Gastrocnemius medialis (tissue), 4 donors: ENCODE measurements at regions not wholly inside any gene's neighbourhood (a gene's known extent, or its start where the extent isn't known, plus 50 kb on each side); places are given as distances from the start of the nearest gene placed in this dataset.

ENCODE experiments used
- ATAC-seq, 2 donors: fragments of 150-250 bp; one replicate each; pipeline ENCODE4 v1.9.1; 2016
- DNase-seq, 2 donors: peaks; one replicate each; pipeline ENCODE4 v3.0.0-alpha.2; 2019
- H3K27ac ChIP-seq, 4 donors: fragments of 200-600 bp; sonication (generic); 1 replicate in 1 of 4; 2 replicates in 3 of 4; pipeline ENCODE4 v1.5.1; 2016 to 2018; ENCODE audit warnings: mild to moderate bottlenecking in 2 of 4, moderate library complexity in 1 of 4
- H3K27me3 ChIP-seq, 3 donors: fragments of 200-600 bp; sonication (generic) in 2 of 3; 1 replicate in 1 of 3; 2 replicates in 2 of 3; pipeline versions ENCODE4 v1.5.1 to v1.6.0; 2016 to 2019; ENCODE audit warnings: mild to moderate bottlenecking in 1 of 3, moderate library complexity in 1 of 3
- H3K36me3 ChIP-seq, 2 donors: fragments of 200-600 bp; sonication (generic) in 1 of 2; one replicate each; pipeline ENCODE4 v1.5.1; 2017 to 2018
- H3K4me1 ChIP-seq, 2 donors: fragments of 200-600 bp; sonication (generic) in 1 of 2; one replicate each; pipeline ENCODE4 v1.5.1; 2016 to 2017; ENCODE audit warnings: mild to moderate bottlenecking in 2 of 2
- H3K4me3 ChIP-seq, 4 donors: fragments of 200-600 bp; sonication (generic) in 3 of 4; 1 replicate in 1 of 4; 2 replicates in 3 of 4; pipeline ENCODE4 v1.5.1; 2016 to 2019; ENCODE audit warnings: mild to moderate bottlenecking in 2 of 4
- H3K9me3 ChIP-seq, 3 donors: fragments of 200-600 bp; sonication (generic) in 2 of 3; 1 replicate in 1 of 3; 2 replicates in 2 of 3; pipeline ENCODE4 v1.5.1; 2016 to 2019
- CTCF ChIP-seq, 5 experiments: fragments of 450-650 bp in 3 of 5; fragments of 200-600 bp in 2 of 5; sonication (generic) in 2 of 5; IDR thresholded peaks in 4 of 5; conservative IDR thresholded peaks in 1 of 5; 1 replicate in 4 of 5; 2 replicates in 1 of 5; pipeline ENCODE4 v1.5.1; 2016 to 2019; ENCODE audit warnings: antibody characterized with exemption in 5 of 5, mild to moderate bottlenecking in 3 of 5, moderate library complexity in 3 of 5
- POLR2A ChIP-seq, 2 donors: fragments of 450-650 bp; IDR thresholded peaks; one replicate each; pipeline ENCODE4 v1.6.1; 2017; ENCODE audit warnings: antibody characterized with exemption in 2 of 2, mild to moderate bottlenecking in 2 of 2, moderate library complexity in 2 of 2
- in situ Hi-C, 4 donors: fragments of 200-750 bp; cut with MboI; loops; one replicate each; pipeline versions ENCODE4 v1.15.0 to v1.8.0; 2017; ENCODE audit warnings: low sequenced_read_pairs in 4 of 4
- intact Hi-C: fragments of 100-400 bp; cut with DNase I; formaldehyde crosslinking; loops from one replicate; pipeline ENCODE4 v1.15.1; 2023; ENCODE audit warnings: low total_unique reads

DNA sequence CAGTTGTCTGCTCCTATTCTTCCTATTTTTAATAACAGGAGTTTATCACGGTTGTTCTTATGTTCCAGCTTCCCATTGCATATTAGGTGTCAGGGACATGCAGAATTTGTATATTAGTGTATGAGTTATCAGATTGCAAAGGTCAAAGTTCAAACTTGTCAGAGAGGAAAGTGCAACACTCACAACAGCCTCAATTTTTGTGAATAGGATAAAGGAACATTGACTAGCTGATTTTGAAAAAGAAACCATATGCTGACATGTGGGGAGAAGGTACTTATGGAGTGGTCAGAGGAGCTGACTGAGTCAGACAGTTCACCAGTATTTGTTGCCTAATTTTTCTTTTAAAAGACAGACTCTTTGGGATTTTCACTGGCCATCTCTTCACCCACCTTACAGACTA lies 222.1 kb downstream of the C12orf50 start:
- Histone ChIP-seq H3K4me3 (no peak overlapping the region), H3K4me1 (no peaks in the 10 kb centered on the region), H3K36me3 (no peaks in the 10 kb centered on the region), H3K27me3 (no peaks in the 10 kb centered on the region), H3K9me3 (no peaks in the 10 kb centered on the region), H3K27ac (no peak overlapping the region)
- ATAC-seq = no peak
- TF ChIP-seq CTCF (IDR thresholded peaks at IDR 0.05 in 4 of 5, conservative IDR thresholded peaks at IDR 0.05 in 1 of 5) = no peak
- no peak for TF ChIP-seq POLR2A (IDR thresholded peaks at IDR 0.05)
- intact Hi-C loops = no loop called here
- no peak for DNase-seq
- in situ Hi-C loops = no loop called here

DNA sequence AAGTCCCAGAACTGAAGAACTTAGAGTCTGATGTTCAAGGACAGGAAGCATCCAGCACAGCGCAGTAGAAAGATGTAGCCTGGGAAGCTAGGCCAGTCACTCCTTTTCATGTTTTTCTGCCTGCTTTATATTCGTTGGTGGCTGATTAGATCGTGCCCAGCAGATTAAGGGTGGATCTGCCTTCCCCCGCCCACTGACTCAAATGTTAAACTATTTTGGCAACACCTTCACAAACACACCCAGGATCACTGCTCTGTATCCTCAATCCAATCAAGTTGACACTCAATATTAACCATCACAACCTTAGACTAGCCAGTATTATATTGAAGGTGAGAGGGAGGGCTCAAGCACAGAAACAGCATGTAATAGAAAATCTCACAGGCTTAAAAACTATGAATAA lies 222.9 kb downstream of the C12orf50 start:
- in situ Hi-C loops = no loop called here
- H3K4me1 ChIP-seq = no peaks in the 10 kb centered on the region
- TF ChIP-seq CTCF (IDR thresholded peaks at IDR 0.05 in 4 of 5, conservative IDR thresholded peaks at IDR 0.05 in 1 of 5) = no peak
- no peak for TF ChIP-seq POLR2A (IDR thresholded peaks at IDR 0.05)
- no peaks in the 10 kb centered on the region for H3K9me3 ChIP-seq
- no peak for DNase-seq
- ATAC-seq = no peak
- H3K4me3 ChIP-seq = no peak overlapping the region
- H3K36me3 ChIP-seq = no peaks in the 10 kb centered on the region
- no peaks in the 10 kb centered on the region for H3K27me3 ChIP-seq
- intact Hi-C loops = no loop called here
- no peak overlapping the region for H3K27ac ChIP-seq

GRCh38 chr12:87804386-87804785 lies 224.8 kb downstream of the C12orf50 start:
- TF ChIP-seq CTCF (IDR thresholded peaks at IDR 0.05 in 4 of 5, conservative IDR thresholded peaks at IDR 0.05 in 1 of 5) = no peak
- TF ChIP-seq POLR2A (IDR thresholded peaks at IDR 0.05) = no peak
- Histone ChIP-seq H3K4me1 (no peaks in the 10 kb centered on the region), H3K4me3 (no peak overlapping the region), H3K9me3 (no peaks in the 10 kb centered on the region), H3K27me3 (no peaks in the 10 kb centered on the region), H3K36me3 (no peaks in the 10 kb centered on the region), H3K27ac (no peak overlapping the region)
- in situ Hi-C loops (no loop called here), intact Hi-C loops (no loop called here)
- ATAC-seq (no peak), DNase-seq (no peak)

DNA sequence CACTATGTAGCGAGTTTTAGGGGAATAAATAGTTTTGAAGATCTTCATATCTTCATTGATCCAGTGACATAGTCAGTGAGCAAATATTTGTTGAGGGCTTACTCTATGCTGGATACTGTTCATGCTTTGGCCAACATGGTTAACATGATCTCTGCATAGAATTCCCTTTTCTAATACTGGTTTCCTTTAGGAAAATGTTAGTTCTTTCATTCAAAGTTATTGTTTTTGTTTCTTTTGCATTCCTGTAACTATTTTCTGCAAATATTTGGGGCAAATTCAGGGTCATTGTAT lies 226.5 kb downstream of the C12orf50 start:
- TF ChIP-seq POLR2A (IDR thresholded peaks at IDR 0.05) = no peak
- TF ChIP-seq CTCF (IDR thresholded peaks at IDR 0.05 in 4 of 5, conservative IDR thresholded peaks at IDR 0.05 in 1 of 5) = no peak
- H3K9me3 ChIP-seq = no peaks in the 10 kb centered on the region
- no peaks in the 10 kb centered on the region for H3K27me3 ChIP-seq
- H3K4me1 ChIP-seq = no peaks in the 10 kb centered on the region
- no peaks in the 10 kb centered on the region for H3K36me3 ChIP-seq
- ATAC-seq (no peak), DNase-seq (no peak)
- no peak overlapping the region for H3K4me3 ChIP-seq
- H3K27ac ChIP-seq = no peak overlapping the region
- intact Hi-C loops (no loop called here), in situ Hi-C loops (no loop called here)

- intact Hi-C loops (no loop called here), in situ Hi-C loops (no loop called here)
- ATAC-seq (no peak), DNase-seq (no peak)
- Histone ChIP-seq H3K27ac (no peak overlapping the region), H3K27me3 (no peaks in the 10 kb centered on the region), H3K4me3 (no peak overlapping the region), H3K4me1 (no peaks in the 10 kb centered on the region), H3K36me3 (no peaks in the 10 kb centered on the region), H3K9me3 (no peaks in the 10 kb centered on the region)
- TF ChIP-seq POLR2A (IDR thresholded peaks at IDR 0.05) = no peak
- no peak for TF ChIP-seq CTCF (IDR thresholded peaks at IDR 0.05 in 4 of 5, conservative IDR thresholded peaks at IDR 0.05 in 1 of 5)
Observed at GRCh38 chr12:87801860-87802720, 227.1 kb downstream of the C12orf50 start.
